ENCODE measurements at regions not wholly inside any gene's neighbourhood (a gene's known extent, or its start where the extent isn't known, plus 50 kb on each side); places are given as distances from the start of the nearest gene placed in this dataset.

DNA sequence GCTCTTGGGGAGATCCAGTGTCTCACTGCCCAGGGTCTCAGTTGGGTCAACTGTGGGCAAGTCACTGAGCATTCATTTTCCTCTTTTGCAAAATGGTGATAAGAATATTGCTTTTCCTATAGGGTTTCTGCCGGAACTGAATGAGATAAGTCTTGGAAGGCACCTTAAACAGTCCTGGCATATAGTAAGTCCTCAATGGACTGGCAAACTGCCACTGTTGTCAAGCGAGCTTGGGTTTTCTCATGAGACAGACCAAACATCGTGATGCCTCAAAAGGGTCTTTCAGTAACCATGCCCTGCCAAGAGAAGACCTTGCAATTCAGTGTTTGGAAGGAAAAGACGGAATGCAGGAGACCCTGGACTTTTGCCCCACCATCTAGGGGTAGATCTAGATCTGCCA is 251.5 kb downstream of the WDR11 start:
- Histone ChIP-seq H3K9me1 (ENCODE audit: control insufficient read depth, extremely low read depth, insufficient read depth, low read length) (no peaks in the 10 kb centered on the region), H3K9ac (ENCODE audit: control insufficient read depth, extremely low read depth, insufficient read depth, low read length) (no peak overlapping the region), H3K4me1 (ENCODE audit: control insufficient read depth, extremely low read depth, insufficient read depth, low read length) (peaks cover 10% of the 10 kb centered on the region), H2AFZ (ENCODE audit: control insufficient read depth, low read length) (no peak overlapping the region), H3K4me2 (ENCODE audit: control insufficient read depth, extremely low read depth, insufficient read depth, low read depth, low read length) (no peak overlapping the region), H3K27me3 (ENCODE audit: control insufficient read depth, extremely low read depth, insufficient read depth, low read length) (no peaks in the 10 kb centered on the region), H3K79me2 (ENCODE audit: control insufficient read depth, insufficient read depth, low read length) (no peaks in the 10 kb centered on the region), H4K20me1 (ENCODE audit: control insufficient read depth, extremely low read depth, insufficient read depth, low read length) (no peaks in the 10 kb centered on the region), H3K9me3 (ENCODE audit: control insufficient read depth, low read depth, low read length) (no peaks in the 10 kb centered on the region), H3K27ac (ENCODE audit: control insufficient read depth, insufficient read depth, low read length) (no peak overlapping the region), H3K36me3 (ENCODE audit: control insufficient read depth in 2 of 2, extremely low read depth in 1 of 2, insufficient read depth in 2 of 2, low read length in 2 of 2) (no peaks in the 10 kb centered on the region), H3K4me3 (ENCODE audit: control insufficient read depth in 2 of 3, extremely low read depth in 1 of 3, insufficient read depth in 2 of 3, low read depth in 1 of 3, low read length in 3 of 3) (no peak overlapping the region)
- no peak for TF ChIP-seq EZH2 (IDR thresholded peaks at IDR 0.05; ENCODE audit: low read length)
- TF ChIP-seq, protein P1, sequence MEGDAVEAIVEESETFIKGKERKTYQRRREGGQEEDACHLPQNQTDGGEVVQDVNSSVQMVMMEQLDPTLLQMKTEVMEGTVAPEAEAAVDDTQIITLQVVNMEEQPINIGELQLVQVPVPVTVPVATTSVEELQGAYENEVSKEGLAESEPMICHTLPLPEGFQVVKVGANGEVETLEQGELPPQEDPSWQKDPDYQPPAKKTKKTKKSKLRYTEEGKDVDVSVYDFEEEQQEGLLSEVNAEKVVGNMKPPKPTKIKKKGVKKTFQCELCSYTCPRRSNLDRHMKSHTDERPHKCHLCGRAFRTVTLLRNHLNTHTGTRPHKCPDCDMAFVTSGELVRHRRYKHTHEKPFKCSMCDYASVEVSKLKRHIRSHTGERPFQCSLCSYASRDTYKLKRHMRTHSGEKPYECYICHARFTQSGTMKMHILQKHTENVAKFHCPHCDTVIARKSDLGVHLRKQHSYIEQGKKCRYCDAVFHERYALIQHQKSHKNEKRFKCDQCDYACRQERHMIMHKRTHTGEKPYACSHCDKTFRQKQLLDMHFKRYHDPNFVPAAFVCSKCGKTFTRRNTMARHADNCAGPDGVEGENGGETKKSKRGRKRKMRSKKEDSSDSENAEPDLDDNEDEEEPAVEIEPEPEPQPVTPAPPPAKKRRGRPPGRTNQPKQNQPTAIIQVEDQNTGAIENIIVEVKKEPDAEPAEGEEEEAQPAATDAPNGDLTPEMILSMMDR (optimal IDR thresholded peaks at IDR 0.05 in 1 of 3, IDR thresholded peaks at IDR 0.05 in 1 of 3, conservative IDR thresholded peaks at IDR 0.05 in 1 of 3; ENCODE audit: extremely low read depth in 1 of 3, insufficient read depth in 2 of 3, low read length in 3 of 3): no peak
- DNase-seq (ENCODE audit: low read depth, low spot score) (no peak), FAIRE-seq (no peak)
- dilution Hi-C loops (cut with MboI; ENCODE audit: extremely low pct_ligation_motif_present, low sequenced_read_pairs): no loop called here

- TF ChIP-seq, protein P1 (optimal IDR thresholded peaks at IDR 0.05 in 1 of 3, IDR thresholded peaks at IDR 0.05 in 1 of 3, conservative IDR thresholded peaks at IDR 0.05 in 1 of 3; ENCODE audit: extremely low read depth in 1 of 3, insufficient read depth in 2 of 3, low read length in 3 of 3): no peak
- TF ChIP-seq EZH2 (IDR thresholded peaks at IDR 0.05; ENCODE audit: low read length): no peak
- H3K79me2 ChIP-seq (ENCODE audit: control insufficient read depth, insufficient read depth, low read length): no peaks in the 10 kb centered on the region
- H3K27me3 ChIP-seq (ENCODE audit: control insufficient read depth, extremely low read depth, insufficient read depth, low read length): no peaks in the 10 kb centered on the region
- no peaks in the 10 kb centered on the region for H4K20me1 ChIP-seq (ENCODE audit: control insufficient read depth, extremely low read depth, insufficient read depth, low read length)
- no peak for DNase-seq (ENCODE audit: low read depth, low spot score)
- no peaks in the 10 kb centered on the region for H3K9me3 ChIP-seq (ENCODE audit: control insufficient read depth, low read depth, low read length)
- H3K36me3 ChIP-seq (ENCODE audit: control insufficient read depth in 2 of 2, extremely low read depth in 1 of 2, insufficient read depth in 2 of 2, low read length in 2 of 2): no peaks in the 10 kb centered on the region
- dilution Hi-C loops (cut with MboI; ENCODE audit: extremely low pct_ligation_motif_present, low sequenced_read_pairs): no loop called here
- H3K9me1 ChIP-seq (ENCODE audit: control insufficient read depth, extremely low read depth, insufficient read depth, low read length): no peaks in the 10 kb centered on the region
- H3K4me2 ChIP-seq (ENCODE audit: control insufficient read depth, extremely low read depth, insufficient read depth, low read depth, low read length): no peak overlapping the region
- peak; percentile 56 for FAIRE-seq
- H3K4me3 ChIP-seq (ENCODE audit: control insufficient read depth in 2 of 3, extremely low read depth in 1 of 3, insufficient read depth in 2 of 3, low read depth in 1 of 3, low read length in 3 of 3): no peak overlapping the region
- H3K27ac ChIP-seq (ENCODE audit: control insufficient read depth, insufficient read depth, low read length): no peak overlapping the region
- H3K9ac ChIP-seq (ENCODE audit: control insufficient read depth, extremely low read depth, insufficient read depth, low read length): no peak overlapping the region
- peaks cover 15% of the 10 kb centered on the region for H3K4me1 ChIP-seq (ENCODE audit: control insufficient read depth, extremely low read depth, insufficient read depth, low read length)
- H2AFZ ChIP-seq (ENCODE audit: control insufficient read depth, low read length): no peak overlapping the region
These were observed 253.4 kb downstream of the WDR11 start for GRCh38 chr10:121104476-121105111.
